Colonic mucosa (tissue), 4 donors: ENCODE measurements at regions not wholly inside any gene's neighbourhood (a gene's known extent, or its start where the extent isn't known, plus 50 kb on each side); places are given as distances from the start of the nearest gene placed in this dataset.

Experiments used
- DNase-seq: peaks from one replicate; pipeline ENCODE4 v3.0.0-alpha.2; 2020
- H3K27ac ChIP-seq: fragments of 200-600 bp; one replicate; pipeline ENCODE4 v1.8.0; 2021
- H3K27me3 ChIP-seq: fragments of 200-600 bp; one replicate; pipeline ENCODE4 v1.8.0; 2021
- H3K36me3 ChIP-seq: fragments of 200-600 bp; one replicate; pipeline ENCODE4 v1.8.0; 2021
- H3K4me1 ChIP-seq: fragments of 200-600 bp; one replicate; pipeline ENCODE4 v1.8.0; 2021; ENCODE audit warnings: mild to moderate bottlenecking
- H3K4me3 ChIP-seq: fragments of 200-600 bp; one replicate; pipeline ENCODE4 v1.8.0; 2021
- H3K9ac ChIP-seq, 2 donors: one replicate each; pipeline ENCODE4 v1.7.0; 2013; ENCODE audit warnings: control low read depth in 2 of 2, low read depth in 2 of 2, low read length in 2 of 2
- H3K9me3 ChIP-seq: fragments of 200-600 bp; one replicate; pipeline ENCODE4 v1.8.0; 2021
- CTCF ChIP-seq: fragments of 200-600 bp; IDR thresholded peaks from one replicate; pipeline ENCODE4 v1.8.0; 2022; ENCODE audit warnings: antibody characterized with exemption, mild to moderate bottlenecking
- intact Hi-C: fragments of 100-400 bp; cut with DNase I; formaldehyde crosslinking; loops from one replicate; pipeline ENCODE4 v1.14.1; 2022
- donor health status: healthy.
- donor health status: DM: no; HTN: no; CAD: no.
- donor health status: DM: no; HTN: no; CAD: no.

- Histone ChIP-seq H3K27me3 (no peaks in the 10 kb centered on the region), H3K27ac (peak overlapping the region; percentile 77), H3K4me1 (peaks cover 17% of the 10 kb centered on the region), H3K9ac (peak overlapping the region in 1 of 2 donors; percentile 7), H3K4me3 (no peak overlapping the region), H3K36me3 (no peaks in the 10 kb centered on the region), H3K9me3 (no peaks in the 10 kb centered on the region)
- intact Hi-C loops = no loop called here
- no peak for TF ChIP-seq CTCF
- DNase-seq = peak; percentile 42
Measured at GRCh38 chr1:47650205-47650604, 212.4 kb downstream of the FOXD2 start.

- no peaks in the 10 kb centered on the region for H3K9me3 ChIP-seq
- no peak for TF ChIP-seq CTCF
- H3K9ac ChIP-seq = peak overlapping the region in 1 of 2 donors; percentile 7
- no peak for DNase-seq
- no peaks in the 10 kb centered on the region for H3K36me3 ChIP-seq
- no peaks in the 10 kb centered on the region for H3K27me3 ChIP-seq
- intact Hi-C loops = no loop called here
- no peak overlapping the region for H3K4me3 ChIP-seq
- peaks cover 17% of the 10 kb centered on the region for H3K4me1 ChIP-seq
- H3K27ac ChIP-seq = peak overlapping the region; percentile 77
Measured at GRCh38 chr1:47650611-47651010, 212.8 kb downstream of the FOXD2 start.

- TF ChIP-seq CTCF = no peak
- intact Hi-C loops = no loop called here
Measured at GRCh38 chr1:47651311-47652089, 213.7 kb downstream of the FOXD2 start.

GRCh38 chr1:47655521-47656300, 217.9 kb downstream of the FOXD2 start:
- no peak for DNase-seq

More at GRCh38 chr1:47651311-47652089, 213.7 kb downstream of the FOXD2 start:
- Histone ChIP-seq H3K9ac (peak overlapping the region in 1 of 2 donors; percentile 7), H3K4me1 (peaks cover 17% of the 10 kb centered on the region), H3K9me3 (no peaks in the 10 kb centered on the region), H3K27ac (peak overlapping the region; percentile 77), H3K36me3 (no peaks in the 10 kb centered on the region), H3K27me3 (no peaks in the 10 kb centered on the region), H3K4me3 (no peak overlapping the region)
- DNase-seq = peak; percentile 71

More at GRCh38 chr1:47655521-47656300, 217.9 kb downstream of the FOXD2 start:
- H3K9ac ChIP-seq = no peak overlapping the region
- no peaks in the 10 kb centered on the region for H3K36me3 ChIP-seq
- TF ChIP-seq CTCF = no peak
- H3K9me3 ChIP-seq = no peaks in the 10 kb centered on the region
- H3K4me1 ChIP-seq = peaks cover 14% of the 10 kb centered on the region
- intact Hi-C loops = no loop called here
- H3K27me3 ChIP-seq = no peaks in the 10 kb centered on the region
- no peak overlapping the region for H3K27ac ChIP-seq
- no peak overlapping the region for H3K4me3 ChIP-seq
